GM19372 (cell line): ENCODE measurements at regions not wholly inside any gene's neighbourhood (a gene's known extent, or its start where the extent isn't known, plus 50 kb on each side); places are given as distances from the start of the nearest gene placed in this dataset.
"Not testable (repeated sequence)": the region's sequence is repeated elsewhere in the genome, so short reads cannot be mapped to it uniquely, and the experiment has no call there.

ENCODE experiments used
- ATAC-seq: cut with Tn5 transposase; IDR thresholded peaks from one replicate; pipeline ENCODE4 v1.9.1; 2021; ENCODE audit warnings: mild to moderate bottlenecking, low read depth, moderate library complexity; ENCODE audit not compliant: unreplicated experiment

DNA sequence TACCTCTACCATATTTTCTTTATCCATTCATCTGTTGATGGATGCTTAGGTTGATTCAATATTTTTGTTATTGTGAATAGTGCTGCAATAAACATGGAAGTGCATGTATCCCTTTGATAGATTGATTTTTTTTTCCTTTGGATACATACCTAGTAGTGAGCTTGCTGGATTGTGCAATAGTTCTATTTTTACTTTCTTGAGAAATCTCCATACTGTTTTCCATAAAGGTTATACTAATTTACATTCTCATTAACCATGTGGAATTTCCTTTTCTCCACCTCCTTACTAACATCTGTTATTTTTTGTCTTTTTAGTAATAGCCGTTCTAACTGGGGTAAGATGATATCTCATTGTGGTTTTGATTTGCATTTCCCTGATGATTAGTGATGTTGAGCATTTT is 124.6 kb upstream of the TOX3 start:
- ATAC-seq: no peak

DNA sequence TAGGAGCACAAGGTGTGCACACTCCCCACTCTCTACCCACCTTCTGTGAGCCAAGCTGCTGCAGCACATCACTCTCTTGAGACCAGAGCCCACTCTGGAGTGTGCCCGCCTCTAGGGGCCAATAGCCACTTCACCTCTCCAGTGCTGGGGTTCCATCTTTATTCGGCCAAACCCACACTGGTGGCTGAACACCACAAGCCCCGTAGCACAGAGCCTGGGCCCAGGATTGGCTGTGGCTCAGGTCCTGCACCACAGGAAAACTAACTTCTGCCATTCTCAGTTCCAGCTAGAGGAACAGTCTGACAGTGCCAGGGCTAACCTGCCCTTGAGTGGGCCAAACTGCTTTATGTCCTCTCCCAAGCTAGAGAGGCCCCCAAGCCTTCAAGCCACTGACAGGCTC is 111.0 kb upstream of the TOX3 start:
- no peak for ATAC-seq

DNA sequence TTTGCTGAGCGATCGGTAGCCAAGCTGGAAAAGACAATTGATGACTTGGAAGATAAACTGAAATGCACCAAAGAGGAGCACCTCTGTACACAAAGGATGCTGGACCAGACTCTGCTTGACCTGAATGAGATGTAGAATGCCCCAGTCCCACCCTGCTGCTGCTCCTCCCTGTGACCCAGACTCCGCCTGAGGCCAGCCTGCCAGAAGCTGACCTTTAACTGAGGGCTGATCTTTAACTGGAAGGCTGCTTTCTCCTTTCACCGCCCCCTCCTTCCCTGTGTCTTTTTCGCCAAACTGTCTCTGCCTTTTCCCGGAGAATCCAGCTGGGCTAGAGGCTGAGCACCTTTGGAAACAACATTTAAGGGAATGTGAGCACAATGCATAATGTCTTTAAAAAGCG is 109.0 kb upstream of the TOX3 start:
- ATAC-seq: not testable (repeated sequence)

DNA sequence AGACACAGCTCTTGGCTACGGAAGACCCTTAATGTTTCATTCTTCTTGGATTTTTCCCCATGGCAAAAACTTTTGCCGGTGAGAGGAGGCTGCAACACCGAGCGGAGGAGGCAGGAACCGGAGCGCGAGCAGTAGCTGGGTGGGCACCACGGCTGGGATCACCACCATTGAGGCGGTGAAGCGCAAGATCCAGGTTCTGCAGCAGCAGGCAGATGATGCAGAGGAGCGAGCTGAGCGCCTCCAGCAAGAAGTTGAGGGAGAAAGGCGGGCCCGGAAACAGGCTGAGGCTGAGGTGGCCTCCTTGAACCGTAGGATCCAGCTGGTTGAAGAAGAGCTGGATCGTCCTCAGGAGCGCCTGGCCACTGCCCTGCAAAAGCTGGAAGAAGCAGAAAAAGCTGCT is 108.2 kb upstream of the TOX3 start:
- not testable (repeated sequence) for ATAC-seq

DNA sequence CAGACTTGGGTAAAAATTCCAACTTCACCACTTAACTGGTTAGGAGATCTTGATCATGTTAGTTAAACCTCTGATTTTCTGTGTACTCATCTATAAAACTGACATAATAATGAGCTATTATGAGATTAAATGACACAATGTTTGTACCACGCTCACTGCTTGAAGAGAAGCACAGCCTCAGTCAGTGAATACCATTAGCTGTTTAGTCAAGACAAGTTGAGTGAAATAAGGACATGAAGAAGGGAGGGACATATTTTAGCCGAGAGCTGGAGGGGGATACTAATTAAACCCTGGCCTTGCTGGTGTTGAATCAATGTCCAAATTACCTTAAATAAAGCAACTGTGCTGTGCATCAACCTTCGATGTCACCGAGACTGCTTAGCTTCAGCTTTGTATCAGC is 105.1 kb upstream of the TOX3 start:
- no peak for ATAC-seq

DNA sequence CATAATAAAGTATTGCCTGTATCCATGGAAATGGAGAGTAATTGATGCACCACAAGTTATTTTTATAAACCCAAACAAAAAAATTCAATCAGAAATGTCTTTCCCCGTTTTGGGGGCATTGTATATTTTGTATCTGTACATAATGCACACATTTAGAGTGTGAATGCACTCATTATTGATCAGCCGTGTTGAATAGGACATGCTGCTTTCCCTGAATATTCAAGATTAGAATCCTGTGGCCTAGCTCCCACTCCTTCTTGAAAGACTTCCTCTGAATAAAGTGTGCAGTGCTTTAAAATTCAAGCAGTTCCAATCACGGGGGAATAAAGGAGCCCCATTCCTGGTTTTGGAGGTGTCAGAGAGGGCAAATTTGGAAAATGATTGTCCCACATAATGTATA is 103.8 kb upstream of the TOX3 start:
- no peak for ATAC-seq

DNA sequence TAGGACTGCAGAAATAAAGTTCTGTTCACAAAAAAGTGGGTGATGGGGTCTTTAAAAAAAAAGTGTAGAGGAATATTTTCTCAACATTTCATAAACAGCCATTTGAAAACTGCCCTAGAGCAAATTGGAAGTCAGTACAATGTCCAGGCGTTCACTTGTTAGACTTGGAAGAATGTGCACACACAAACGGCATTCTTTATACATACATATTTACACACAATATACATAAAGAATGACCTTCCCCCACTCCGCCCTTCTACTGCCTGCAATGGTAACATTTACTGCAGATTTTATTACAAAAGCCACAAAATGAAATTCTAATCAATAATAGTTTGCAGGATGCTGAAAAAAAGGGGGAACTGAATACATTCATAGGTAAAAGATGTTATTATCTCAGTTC is 103.4 kb upstream of the TOX3 start:
- no peak for ATAC-seq

DNA sequence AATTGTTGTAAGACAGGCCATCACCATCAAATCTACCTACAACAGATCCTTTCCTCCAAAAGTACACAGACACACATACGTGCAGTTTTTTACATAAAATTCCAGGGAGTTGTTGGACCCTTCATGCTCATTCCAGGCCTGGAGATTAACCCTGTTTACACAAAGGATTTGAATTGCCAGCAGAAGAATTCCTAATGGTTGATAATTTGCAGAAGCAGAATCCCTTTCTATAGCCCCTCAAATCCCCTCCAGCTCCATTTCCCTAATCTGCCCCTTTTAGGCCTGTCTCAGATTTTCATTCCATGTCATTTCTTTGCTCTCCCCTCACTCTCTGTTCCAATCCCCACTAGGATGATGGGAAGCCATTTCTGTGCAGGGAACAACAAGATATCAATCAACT is 102.9 kb upstream of the TOX3 start:
- no peak for ATAC-seq

DNA sequence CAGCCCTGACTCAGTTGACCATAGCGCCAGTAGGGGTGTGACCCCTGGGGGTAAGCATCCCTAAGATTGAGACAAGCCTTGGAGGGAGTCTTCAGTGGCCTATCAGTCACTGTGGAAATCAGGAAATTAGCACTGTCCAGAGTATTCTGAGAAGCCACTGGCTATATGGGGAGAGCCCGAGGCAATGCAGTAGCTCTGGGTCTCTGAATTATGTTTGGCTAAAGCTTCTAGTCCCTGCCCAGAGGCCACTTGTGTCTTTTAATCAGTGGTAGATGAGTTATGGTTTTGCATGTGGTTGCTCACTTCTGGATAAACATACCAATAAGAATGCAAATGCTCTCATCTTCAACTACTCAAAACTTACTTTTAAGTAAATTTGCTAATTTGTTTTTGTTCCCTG is 100.6 kb upstream of the TOX3 start:
- ATAC-seq: no peak

DNA sequence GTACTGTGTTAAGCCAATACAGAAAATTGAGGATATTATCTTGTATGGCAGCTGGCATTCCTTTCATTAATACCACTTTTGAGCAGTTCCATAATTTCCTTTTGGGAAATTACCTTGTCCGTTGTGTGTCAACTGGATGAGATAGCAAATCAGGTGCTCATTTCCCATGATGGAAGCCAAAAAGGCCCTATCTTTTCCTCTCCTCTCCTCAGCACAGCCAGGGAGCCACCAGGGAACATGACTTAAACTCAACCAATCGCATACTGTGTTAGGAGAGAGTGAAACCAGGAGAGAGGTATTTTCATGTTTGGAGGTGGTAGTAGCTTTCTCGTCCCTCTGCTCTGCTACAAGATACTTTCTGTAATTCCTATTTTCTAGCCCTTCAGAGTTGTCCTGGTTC is 96.1 kb upstream of the TOX3 start:
- ATAC-seq: no peak

DNA sequence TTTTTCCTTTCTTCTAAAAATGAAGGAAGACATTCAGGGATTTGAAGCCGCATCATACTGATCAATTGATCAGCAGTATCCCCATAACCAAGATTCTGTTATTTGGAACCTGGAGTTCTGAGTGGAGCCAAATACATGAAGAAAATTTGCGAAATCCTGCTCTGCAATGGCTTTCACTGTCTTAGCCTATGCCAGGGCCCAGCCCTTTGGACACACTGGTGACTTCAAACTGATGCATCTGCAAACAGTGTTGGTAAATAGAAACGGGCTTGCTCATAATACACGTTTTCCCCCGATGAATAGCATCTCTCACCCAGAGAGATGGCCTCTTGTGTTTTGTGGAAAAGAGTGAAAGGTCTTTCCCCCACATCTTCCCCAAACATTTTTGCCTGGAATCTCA is 87.6 kb upstream of the TOX3 start:
- ATAC-seq: no peak

DNA sequence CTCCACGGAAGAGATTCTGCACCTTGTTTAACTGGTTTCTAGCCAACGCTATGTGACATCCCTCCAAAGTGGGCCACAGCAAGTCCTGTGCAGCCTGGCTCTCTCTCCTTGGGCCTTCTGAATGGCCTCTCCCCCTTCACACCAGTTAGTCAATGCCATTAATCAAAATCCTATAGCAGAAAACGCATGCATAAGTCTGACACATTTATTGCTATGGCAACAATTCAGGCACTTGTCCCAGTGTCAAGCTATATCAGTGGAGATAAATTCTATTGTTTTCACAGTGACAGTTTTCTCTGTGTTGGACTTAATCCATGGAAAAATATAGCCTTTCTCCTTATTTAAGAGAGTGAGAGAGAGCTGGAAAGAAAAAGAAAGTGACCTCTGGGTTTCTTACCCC is 87.2 kb upstream of the TOX3 start:
- ATAC-seq: no peak

DNA sequence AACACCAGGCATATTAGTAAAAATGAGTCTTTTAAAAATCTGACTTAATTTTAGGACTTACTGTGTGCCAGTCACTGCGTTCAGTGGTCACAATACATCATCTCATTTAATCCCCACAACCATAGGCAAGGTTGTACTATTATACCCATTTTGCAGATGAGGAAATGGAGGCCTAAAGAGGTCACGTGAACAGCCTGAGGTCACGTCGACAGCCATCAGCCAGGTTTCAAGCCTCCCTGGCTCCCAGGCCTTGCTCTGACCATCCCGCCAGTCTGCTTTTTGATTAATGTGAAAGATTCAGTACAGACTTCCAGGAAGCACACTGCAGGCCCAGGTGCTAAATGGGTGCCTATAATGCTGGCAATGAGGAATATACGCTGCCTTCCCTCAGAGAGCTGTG is 86.3 kb upstream of the TOX3 start:
- no peak for ATAC-seq

DNA sequence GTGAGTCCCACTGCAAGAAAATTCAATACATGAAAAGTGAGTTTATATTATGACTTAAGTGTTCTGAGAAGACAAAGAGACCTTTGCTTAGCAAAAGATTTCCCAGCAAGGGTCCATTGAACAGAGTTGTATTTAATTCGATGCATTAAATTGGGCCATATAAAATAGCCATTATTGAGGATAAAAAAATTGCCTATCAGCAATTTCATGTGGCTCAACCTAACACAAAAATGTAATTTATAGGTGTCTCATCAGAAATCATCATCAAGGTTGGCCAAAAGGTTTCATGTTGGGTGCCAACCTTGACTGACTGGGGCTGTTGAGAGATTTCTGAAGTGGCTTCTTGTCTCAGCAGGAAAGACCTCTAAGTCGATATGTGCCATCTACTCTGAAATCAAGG is 84.8 kb upstream of the TOX3 start:
- ATAC-seq: no peak

DNA sequence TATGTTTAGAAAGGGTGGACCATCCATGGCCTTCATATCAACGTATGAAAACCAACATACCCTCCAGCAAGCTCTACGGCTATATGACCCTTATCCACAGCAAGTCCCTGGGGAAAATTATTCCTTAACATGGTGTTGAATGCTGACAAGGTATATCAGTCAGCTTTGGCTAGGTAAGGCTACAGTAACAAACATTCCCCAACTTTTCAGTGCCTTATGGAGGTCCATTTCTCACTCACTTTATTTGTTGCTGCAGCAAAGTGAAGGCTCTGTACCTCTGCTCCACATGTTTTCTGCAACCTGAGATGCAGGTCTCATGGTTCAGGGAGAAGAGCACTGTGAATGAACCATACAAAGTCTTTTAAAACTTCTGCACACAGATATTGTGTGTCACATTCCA is 83.8 kb upstream of the TOX3 start:
- ATAC-seq: no peak

DNA sequence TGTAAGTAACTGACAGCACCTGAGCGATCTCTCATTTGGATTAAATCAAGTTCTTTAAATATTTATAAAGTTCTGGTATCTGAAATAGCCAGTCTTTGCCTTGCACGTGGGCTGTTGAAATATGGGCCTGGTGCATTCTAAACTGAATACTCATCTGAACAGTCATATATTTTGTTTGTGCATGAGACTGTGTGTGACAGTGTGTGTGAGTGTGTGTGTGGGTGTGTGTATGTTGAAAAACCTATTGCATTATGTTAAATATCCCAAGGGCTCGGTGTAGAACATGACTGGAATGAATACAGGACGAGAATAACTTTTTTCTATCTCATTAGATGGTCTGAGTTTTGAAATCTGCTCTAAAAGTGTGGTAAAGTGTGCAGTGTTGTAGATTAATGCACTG is 82.4 kb upstream of the TOX3 start:
- no peak for ATAC-seq

DNA sequence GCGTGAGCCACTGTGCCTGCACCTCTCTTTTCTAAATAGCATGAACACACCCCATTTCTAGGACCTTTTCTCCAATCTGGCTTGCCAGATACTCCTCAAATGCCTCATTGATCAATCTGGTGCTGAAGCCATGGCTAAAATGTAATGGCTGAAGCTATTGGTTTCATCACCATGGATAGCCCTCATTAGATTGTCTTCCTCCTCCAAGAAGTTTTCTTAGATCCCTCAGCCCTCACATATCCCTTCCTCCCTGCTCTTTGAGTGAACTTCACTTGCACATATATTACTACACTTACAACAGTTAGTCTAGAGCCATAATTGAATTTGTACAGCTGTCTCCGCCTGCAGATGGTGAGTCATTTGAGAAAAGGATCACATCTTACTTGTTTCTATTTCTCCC is 77.9 kb upstream of the TOX3 start:
- ATAC-seq: no peak

DNA sequence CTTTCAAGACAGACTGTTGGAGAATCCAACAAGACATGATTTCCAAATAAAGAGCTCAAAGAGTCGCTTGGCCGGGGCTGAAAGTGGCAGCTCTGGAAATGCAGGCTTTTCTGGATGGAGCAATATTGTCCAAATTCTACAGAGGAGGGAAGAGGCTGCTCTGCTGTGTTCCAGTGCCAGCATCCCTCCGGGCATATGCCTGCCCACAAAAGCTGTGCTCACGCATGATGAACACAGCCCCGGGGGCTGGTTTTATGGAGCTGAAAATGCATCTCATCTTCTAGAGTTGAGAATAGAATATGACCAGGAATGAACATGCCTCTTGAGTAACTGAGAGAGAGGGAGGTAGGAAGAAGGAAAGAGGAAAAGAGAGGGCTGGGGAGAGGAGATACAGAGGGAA is 74.7 kb upstream of the TOX3 start:
- ATAC-seq: no peak

DNA sequence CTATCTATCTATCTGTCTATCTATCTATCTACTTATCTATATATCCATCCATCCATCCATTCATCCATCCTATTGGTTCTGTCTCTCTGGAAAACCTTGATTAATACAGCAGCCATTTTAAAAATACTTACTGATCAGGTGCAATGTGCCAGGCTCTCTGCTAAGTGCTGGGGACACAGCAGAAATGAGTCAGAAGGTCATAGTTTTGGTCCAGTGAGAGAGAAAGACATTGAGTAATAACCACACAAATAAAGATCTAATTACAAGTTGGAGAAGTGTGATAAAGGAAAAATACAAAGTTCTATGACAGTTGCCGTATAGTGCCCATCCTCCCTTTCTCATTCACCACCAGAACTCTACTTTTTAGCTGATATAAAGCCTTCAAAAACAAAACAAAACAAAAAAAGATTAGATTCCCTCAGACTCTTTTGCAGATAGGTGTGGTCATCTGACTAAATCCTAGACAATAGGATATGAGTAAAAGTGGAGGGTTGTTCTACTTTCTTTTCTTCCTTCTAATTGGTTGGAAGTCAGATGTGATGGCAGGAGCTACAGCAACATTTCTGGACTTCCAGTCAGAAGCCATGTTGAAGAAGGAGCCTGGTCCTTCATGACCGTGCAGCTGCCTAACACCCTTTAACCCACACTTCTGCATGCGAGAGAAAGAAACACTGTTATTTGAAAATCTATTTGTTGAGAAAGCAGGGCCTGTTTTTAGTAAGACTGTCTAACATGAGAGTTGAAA is 72.0 kb upstream of the TOX3 start:
- ATAC-seq: no peak

DNA sequence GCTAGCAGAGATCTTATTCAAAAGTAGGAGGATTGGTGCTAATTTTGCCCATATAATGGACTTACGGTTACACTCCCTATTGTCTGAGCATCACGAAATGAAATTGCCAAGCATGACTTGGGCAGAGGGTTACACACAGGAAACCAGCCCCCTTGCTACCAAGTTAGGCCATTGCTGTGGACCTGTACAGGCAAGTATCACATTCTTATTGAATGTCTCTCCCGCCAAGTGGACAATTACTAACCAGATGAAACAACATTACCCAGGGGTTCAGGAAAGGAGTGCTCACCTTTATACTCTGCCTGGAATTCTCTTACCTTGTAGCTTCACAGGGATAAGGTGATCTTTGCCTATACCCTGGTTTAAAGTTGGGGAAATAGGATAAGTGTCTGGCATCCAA is 70.6 kb upstream of the TOX3 start:
- ATAC-seq: no peak

DNA sequence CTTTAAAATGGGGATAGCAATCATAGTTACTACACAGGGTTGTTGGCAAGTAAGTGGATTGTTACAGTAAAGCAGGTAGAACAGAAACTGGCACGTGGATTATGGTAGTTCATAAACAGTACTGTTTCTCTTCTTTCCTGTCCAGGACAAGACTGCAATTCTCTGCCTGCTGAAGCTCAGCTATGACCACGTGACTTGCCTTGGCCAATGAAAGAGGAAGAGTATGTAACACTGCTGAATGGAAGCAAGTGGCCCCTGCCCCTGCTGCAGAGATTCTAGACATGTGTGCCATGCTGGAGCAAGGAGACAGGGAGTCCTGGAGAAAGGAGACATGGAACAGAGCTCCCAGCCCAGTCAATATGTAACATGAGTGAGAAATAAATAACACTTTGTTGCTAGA is 66.6 kb upstream of the TOX3 start:
- no peak for ATAC-seq

DNA sequence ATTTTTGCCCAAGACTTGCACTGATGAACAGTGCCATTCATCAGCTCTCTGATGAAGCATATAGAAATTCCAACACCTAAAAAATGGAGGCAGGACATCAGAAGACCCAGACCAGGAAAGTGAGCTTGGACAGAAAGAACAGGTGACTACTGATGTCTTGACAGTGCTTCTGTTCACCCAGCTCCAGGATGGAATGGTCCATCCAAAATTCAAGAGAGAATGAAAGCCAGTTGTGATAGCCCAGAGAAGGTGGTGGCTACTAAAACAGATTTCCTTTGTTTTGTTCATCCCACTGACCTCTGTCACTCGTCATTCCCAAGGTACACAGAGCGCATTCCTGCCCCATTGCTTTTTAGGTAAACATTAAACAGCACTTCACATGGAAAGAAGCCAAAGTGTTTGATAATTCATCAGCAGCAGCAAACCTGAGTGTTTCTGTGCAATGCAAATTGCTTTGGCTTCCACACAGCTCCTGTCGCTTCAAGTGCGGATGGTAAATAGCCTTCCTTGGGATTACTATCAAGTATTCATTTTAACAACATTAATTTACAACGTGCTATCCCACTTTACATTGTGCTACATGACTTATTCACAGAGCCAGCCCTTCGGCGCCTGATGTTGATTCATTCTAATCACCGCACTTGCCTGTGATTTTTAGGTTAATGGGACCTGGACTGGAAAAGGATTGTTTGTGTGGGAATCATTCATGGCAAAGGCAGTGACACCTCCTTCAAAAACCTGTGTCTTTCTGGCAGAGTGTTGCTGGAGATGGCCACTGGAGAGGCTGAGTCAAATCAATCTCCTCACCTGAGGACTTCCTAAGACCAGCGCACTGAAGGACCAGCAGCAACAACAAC is 65.1 kb upstream of the TOX3 start:
- no peak for ATAC-seq
